Epithelial cell of proximal tubule (primary cell): ENCODE measurements at regions not wholly inside any gene's neighbourhood (a gene's known extent, or its start where the extent isn't known, plus 50 kb on each side); places are given as distances from the start of the nearest gene placed in this dataset.

Source experiments
- DNase-seq: peaks from one replicate; pipeline ENCODE4 v3.0.0-alpha.2; 2011; ENCODE audit warnings: low read depth
- H3K4me3 ChIP-seq: 2 replicates; pipeline ENCODE4 v1.5.1; 2011; ENCODE audit warnings: low read depth, mild to moderate bottlenecking, low read length
- CTCF ChIP-seq: conservative IDR thresholded peaks from 2 replicates; pipeline ENCODE4 v1.5.1; 2012; ENCODE audit warnings: low read depth, mild to moderate bottlenecking, low read length

DNA sequence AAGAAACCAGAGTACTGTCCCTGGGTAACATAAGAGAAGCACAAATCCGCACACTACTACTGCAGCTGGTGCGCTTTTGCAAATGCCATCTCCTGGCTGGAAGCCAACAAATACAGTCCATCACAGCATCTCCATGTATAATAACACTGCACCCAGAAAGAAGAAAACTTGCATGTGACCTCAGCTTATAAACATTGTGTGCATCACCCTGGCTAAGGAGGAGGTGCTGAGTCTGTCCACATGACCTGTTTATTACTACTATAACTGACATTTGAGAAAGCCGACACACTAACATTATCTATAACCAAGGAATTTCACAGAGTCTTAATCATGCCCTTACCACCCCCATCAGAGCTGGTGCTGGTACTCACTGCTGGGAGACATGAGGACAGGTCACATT, 516.8 kb downstream of the CFAP47 start:
- H3K4me3 ChIP-seq = no peak overlapping the region
- no peak for DNase-seq
- no peak for TF ChIP-seq CTCF

- H3K4me3 ChIP-seq = no peak overlapping the region
- TF ChIP-seq CTCF = no peak
- no peak for DNase-seq
These were observed 523.5 kb downstream of the CFAP47 start for GRCh38 chrX:36443007-36443406.

DNA sequence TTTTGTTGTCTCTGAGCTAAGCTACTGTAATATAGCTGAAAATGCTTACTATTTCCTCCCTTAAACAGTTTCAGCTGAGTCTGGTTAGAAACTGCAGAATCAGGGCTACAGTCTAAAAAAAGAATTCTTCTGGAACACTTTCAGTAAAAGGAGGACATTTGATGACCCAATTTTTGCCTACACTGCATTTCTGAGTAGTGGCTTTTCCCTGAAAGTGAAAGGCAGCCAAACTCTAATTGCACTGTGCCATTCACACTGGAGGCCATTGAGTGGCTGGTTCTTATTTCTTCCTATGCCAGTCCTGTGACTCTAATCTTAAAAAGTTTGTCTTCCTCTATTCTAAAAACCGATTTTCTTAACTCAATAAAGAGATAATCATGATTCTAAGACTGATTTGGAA, 526.0 kb downstream of the CFAP47 start:
- no peak for DNase-seq
- H3K4me3 ChIP-seq = no peak overlapping the region
- no peak for TF ChIP-seq CTCF

GRCh38 chrX:36462142-36462541, 542.6 kb downstream of the CFAP47 start:
- TF ChIP-seq CTCF = no peak
- H3K4me3 ChIP-seq = no peak overlapping the region
- DNase-seq = no peak

- no peak for TF ChIP-seq CTCF
- DNase-seq = no peak
These were observed 527.6 kb upstream of the FAM47C start for GRCh38 chrX:36480441-36480990.

DNA sequence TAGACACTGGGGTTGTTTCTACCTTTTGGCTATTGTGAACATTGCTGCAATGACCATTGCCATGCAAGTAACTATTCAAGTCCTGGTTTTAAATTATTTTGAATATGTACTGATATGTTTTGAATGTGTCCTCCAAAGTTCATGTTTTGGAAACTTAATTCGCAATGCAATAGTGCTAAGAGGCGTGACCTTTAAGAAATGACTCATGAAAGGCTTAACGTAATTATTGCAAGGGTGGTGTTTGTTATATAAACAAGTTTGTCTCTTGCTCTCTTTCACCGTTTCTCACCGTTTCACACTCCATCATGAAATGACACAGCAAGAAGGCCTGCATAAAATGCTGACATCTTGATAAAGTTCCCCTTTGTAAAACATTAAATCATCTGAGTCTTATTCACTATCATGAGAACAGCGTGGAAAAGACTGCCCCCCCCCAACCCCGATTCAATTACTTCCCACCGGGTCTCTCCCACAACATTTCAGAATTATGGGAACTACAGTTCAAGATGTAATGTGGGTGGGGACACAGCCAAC, 506.9 kb upstream of the FAM47C start:
- DNase-seq = no peak
- no peak overlapping the region for H3K4me3 ChIP-seq
- TF ChIP-seq CTCF = no peak

More at GRCh38 chrX:36480441-36480990, 527.6 kb upstream of the FAM47C start:
- no peak overlapping the region for H3K4me3 ChIP-seq

- DNase-seq = no peak
- no peak overlapping the region for H3K4me3 ChIP-seq
- TF ChIP-seq CTCF = no peak
These were observed 503.5 kb upstream of the FAM47C start for GRCh38 chrX:36504625-36505024.
